NOMO-1 (cell line): ENCODE measurements at regions not wholly inside any gene's neighbourhood (a gene's known extent, or its start where the extent isn't known, plus 50 kb on each side); places are given as distances from the start of the nearest gene placed in this dataset.

Source experiments
- DNase-seq, 2 experiments: peaks; one replicate each; lab custom pipeline; 2025; ENCODE audit not compliant: unreplicated experiment in 2 of 2; lab: John Stamatoyannopoulos, UW

- DNase-seq: no peak
Observed at GRCh38 chr22:48185071-48186055, 1422.9 kb downstream of the TBC1D22A start.

GRCh38 chr22:48182846-48183805 lies 1420.7 kb downstream of the TBC1D22A start:
- no peak for DNase-seq

- DNase-seq: no peak
Observed at GRCh38 chr22:48182031-48182430, 1419.6 kb downstream of the TBC1D22A start.

- no peak for DNase-seq
Observed at GRCh38 chr22:48181263-48181955, 1419.0 kb downstream of the TBC1D22A start.

GRCh38 chr22:48180631-48181030 lies 1418.2 kb downstream of the TBC1D22A start:
- DNase-seq: no peak

- DNase-seq: no peak
Observed at GRCh38 chr22:48179571-48180546, 1417.4 kb downstream of the TBC1D22A start.

- no peak for DNase-seq
Observed at GRCh38 chr22:48178536-48178935, 1416.1 kb downstream of the TBC1D22A start.

- no peak for DNase-seq
Observed at GRCh38 chr22:48177631-48178030, 1415.2 kb downstream of the TBC1D22A start.

GRCh38 chr22:48175721-48176120 lies 1413.3 kb downstream of the TBC1D22A start:
- no peak for DNase-seq

- no peak for DNase-seq
Observed at GRCh38 chr22:48173773-48174160, 1411.3 kb downstream of the TBC1D22A start.

GRCh38 chr22:48173061-48173772 lies 1410.8 kb downstream of the TBC1D22A start:
- no peak for DNase-seq

- no peak for DNase-seq
Observed at GRCh38 chr22:48171271-48171691, 1408.8 kb downstream of the TBC1D22A start.

- no peak for DNase-seq
Observed at GRCh38 chr22:48169227-48169626, 1406.8 kb downstream of the TBC1D22A start.

- no peak for DNase-seq
Observed at GRCh38 chr22:48167238-48167637, 1404.8 kb downstream of the TBC1D22A start.

- no peak for DNase-seq
Observed at GRCh38 chr22:48161298-48161697, 1398.8 kb downstream of the TBC1D22A start.

GRCh38 chr22:48157676-48158075 lies 1395.2 kb downstream of the TBC1D22A start:
- DNase-seq: no peak

- DNase-seq: no peak
Observed at GRCh38 chr22:48156603-48157355, 1394.3 kb downstream of the TBC1D22A start.

- DNase-seq: no peak
Observed at GRCh38 chr22:48155446-48155845, 1393.0 kb downstream of the TBC1D22A start.
